GM12872 (cell line): ENCODE measurements at regions not wholly inside any gene's neighbourhood (a gene's known extent, or its start where the extent isn't known, plus 50 kb on each side); places are given as distances from the start of the nearest gene placed in this dataset.

Experiments
- CTCF ChIP-seq: IDR thresholded peaks from 3 replicates; pipeline ENCODE4 v1.5.1; 2011; ENCODE audit warnings: low read depth, mild to moderate bottlenecking, low read length, moderate library complexity; ENCODE audit not compliant: insufficient read depth

- TF ChIP-seq CTCF: no peak
Measured at GRCh38 chr12:105968025-105968424, 170.7 kb downstream of the NUAK1 start.

- no peak for TF ChIP-seq CTCF
Measured at GRCh38 chr12:105970885-105971284, 167.9 kb downstream of the NUAK1 start.

- no peak for TF ChIP-seq CTCF
Measured at GRCh38 chr12:105974738-105975137, 164.0 kb downstream of the NUAK1 start.

GRCh38 chr12:105975351-105975750, 163.4 kb downstream of the NUAK1 start:
- TF ChIP-seq CTCF: no peak

- no peak for TF ChIP-seq CTCF
Measured at GRCh38 chr12:105977236-105977635, 161.5 kb downstream of the NUAK1 start.

GRCh38 chr12:105977652-105978051, 161.1 kb downstream of the NUAK1 start:
- TF ChIP-seq CTCF: no peak

GRCh38 chr12:105978276-105978675, 160.5 kb downstream of the NUAK1 start:
- TF ChIP-seq CTCF: no peak

GRCh38 chr12:105978686-105979085, 160.1 kb downstream of the NUAK1 start:
- no peak for TF ChIP-seq CTCF
